ENCODE measurements at regions not wholly inside any gene's neighbourhood (a gene's known extent, or its start where the extent isn't known, plus 50 kb on each side); places are given as distances from the start of the nearest gene placed in this dataset.
A peak's percentile ranks its signal among the peaks of the same experiment; 100 is the strongest.

GRCh38 chr3:137100326-137100725 lies 142.5 kb downstream of the IL20RB start:
- no peak for DNase-seq
- H3K27me3 Mint-ChIP-seq, result peaks cover 9% of the 10 kb centered on the region
- POLR2A ChIA-PET, result no interaction called here
- ATAC-seq (ENCODE audit: low read depth), result no peak
- H3K27ac Mint-ChIP-seq, result no peak overlapping the region
- H3K9me3 Mint-ChIP-seq, result no peaks in the 10 kb centered on the region
- no peaks in the 10 kb centered on the region for H3K36me3 Mint-ChIP-seq
- H3K4me1 Mint-ChIP-seq, result no peaks in the 10 kb centered on the region
- H3K4me3 Mint-ChIP-seq, result no peak overlapping the region

GRCh38 chr3:137103739-137104138 lies 146.0 kb downstream of the IL20RB start:
- ATAC-seq (ENCODE audit: low read depth) (no peak), DNase-seq (no peak)
- Mint-ChIP-seq H3K4me3 (no peak overlapping the region), H3K27me3 (peaks cover 14% of the 10 kb centered on the region), H3K36me3 (no peaks in the 10 kb centered on the region), H3K9me3 (no peaks in the 10 kb centered on the region), H3K27ac (no peak overlapping the region), H3K4me1 (no peaks in the 10 kb centered on the region)
- POLR2A ChIA-PET, result no interaction called here

GRCh38 chr3:137105277-137105977 lies 147.6 kb downstream of the IL20RB start:
- peak; percentile 45 for ATAC-seq (ENCODE audit: low read depth)
- POLR2A ChIA-PET, result no interaction called here
- peaks cover 14% of the 10 kb centered on the region for H3K27me3 Mint-ChIP-seq
- no peaks in the 10 kb centered on the region for H3K36me3 Mint-ChIP-seq
- H3K4me3 Mint-ChIP-seq, result no peak overlapping the region
- no peak overlapping the region for H3K27ac Mint-ChIP-seq
- H3K9me3 Mint-ChIP-seq, result no peaks in the 10 kb centered on the region
- no peak for DNase-seq
- no peaks in the 10 kb centered on the region for H3K4me1 Mint-ChIP-seq

- Mint-ChIP-seq H3K4me1 (no peaks in the 10 kb centered on the region), H3K27me3 (peaks cover 13% of the 10 kb centered on the region), H3K27ac (no peak overlapping the region), H3K36me3 (no peaks in the 10 kb centered on the region), H3K4me3 (no peak overlapping the region), H3K9me3 (no peaks in the 10 kb centered on the region)
- POLR2A ChIA-PET, result no interaction called here
- ATAC-seq (ENCODE audit: low read depth) (no peak), DNase-seq (no peak)
Measured at GRCh38 chr3:137106612-137107240, 148.9 kb downstream of the IL20RB start.

GRCh38 chr3:137108699-137109440 lies 151.1 kb downstream of the IL20RB start:
- DNase-seq (no peak), ATAC-seq (ENCODE audit: low read depth) (no peak)
- Mint-ChIP-seq H3K27me3 (peaks cover 13% of the 10 kb centered on the region), H3K36me3 (no peaks in the 10 kb centered on the region), H3K4me3 (no peak overlapping the region), H3K27ac (no peak overlapping the region), H3K9me3 (no peaks in the 10 kb centered on the region), H3K4me1 (no peaks in the 10 kb centered on the region)
- POLR2A ChIA-PET, result interaction anchor here (0.6 kb wide), 1 partner anchor 503 kb away, joined by 3 read pairs; no protein-coding TSS in a partner anchor

- no peak overlapping the region for H3K4me3 Mint-ChIP-seq
- no peak overlapping the region for H3K27ac Mint-ChIP-seq
- no peaks in the 10 kb centered on the region for H3K36me3 Mint-ChIP-seq
- no peaks in the 10 kb centered on the region for H3K9me3 Mint-ChIP-seq
- H3K4me1 Mint-ChIP-seq, result no peaks in the 10 kb centered on the region
- peaks cover 13% of the 10 kb centered on the region for H3K27me3 Mint-ChIP-seq
- DNase-seq, result no peak
- no peak for ATAC-seq (ENCODE audit: low read depth)
- POLR2A ChIA-PET, result no interaction called here
Measured at GRCh38 chr3:137110392-137110996, 152.7 kb downstream of the IL20RB start.

- POLR2A ChIA-PET, result no interaction called here
- DNase-seq, result no peak
Measured at GRCh38 chr3:137111497-137111896, 153.7 kb downstream of the IL20RB start.

GRCh38 chr3:137116619-137117018 lies 158.8 kb downstream of the IL20RB start:
- Mint-ChIP-seq H3K4me3 (no peak overlapping the region), H3K36me3 (no peaks in the 10 kb centered on the region), H3K27me3 (peaks cover 8% of the 10 kb centered on the region), H3K9me3 (no peaks in the 10 kb centered on the region), H3K27ac (no peak overlapping the region), H3K4me1 (peaks cover 2% of the 10 kb centered on the region)
- ATAC-seq (ENCODE audit: low read depth) (no peak), DNase-seq (no peak)
- POLR2A ChIA-PET, result interaction anchor here (0.6 kb wide), 1 partner anchor 1051 kb away, joined by 3 read pairs; no protein-coding TSS in a partner anchor

More at GRCh38 chr3:137111497-137111896, 153.7 kb downstream of the IL20RB start:
- Mint-ChIP-seq H3K4me3 (no peak overlapping the region), H3K36me3 (no peaks in the 10 kb centered on the region), H3K4me1 (no peaks in the 10 kb centered on the region), H3K27ac (no peak overlapping the region), H3K9me3 (no peaks in the 10 kb centered on the region), H3K27me3 (peaks cover 9% of the 10 kb centered on the region)
- no peak for ATAC-seq (ENCODE audit: low read depth)

- Mint-ChIP-seq H3K27me3 (peaks cover 11% of the 10 kb centered on the region), H3K4me3 (no peak overlapping the region), H3K4me1 (peaks cover 2% of the 10 kb centered on the region), H3K27ac (no peak overlapping the region), H3K9me3 (no peaks in the 10 kb centered on the region), H3K36me3 (no peaks in the 10 kb centered on the region)
- POLR2A ChIA-PET, result no interaction called here
- DNase-seq (no peak), ATAC-seq (ENCODE audit: low read depth) (no peak)
Measured at GRCh38 chr3:137121704-137122314, 164.0 kb downstream of the IL20RB start.

- POLR2A ChIA-PET, result no interaction called here
- peaks cover 11% of the 10 kb centered on the region for H3K27me3 Mint-ChIP-seq
- no peaks in the 10 kb centered on the region for H3K9me3 Mint-ChIP-seq
- DNase-seq (no peak), ATAC-seq (ENCODE audit: low read depth) (peak; percentile 52)
- H3K4me3 Mint-ChIP-seq, result no peak overlapping the region
- H3K27ac Mint-ChIP-seq, result no peak overlapping the region
- H3K36me3 Mint-ChIP-seq, result no peaks in the 10 kb centered on the region
- peaks cover 3% of the 10 kb centered on the region for H3K4me1 Mint-ChIP-seq
Measured at GRCh38 chr3:137131081-137131480, 173.3 kb downstream of the IL20RB start.

GRCh38 chr3:137134431-137134830 lies 176.6 kb downstream of the IL20RB start:
- H3K27ac Mint-ChIP-seq, result no peak overlapping the region
- no peaks in the 10 kb centered on the region for H3K9me3 Mint-ChIP-seq
- H3K36me3 Mint-ChIP-seq, result no peaks in the 10 kb centered on the region
- H3K27me3 Mint-ChIP-seq, result peaks cover 8% of the 10 kb centered on the region
- POLR2A ChIA-PET, result no interaction called here
- H3K4me1 Mint-ChIP-seq, result peaks cover 3% of the 10 kb centered on the region
- DNase-seq (no peak), ATAC-seq (ENCODE audit: low read depth) (no peak)
- no peak overlapping the region for H3K4me3 Mint-ChIP-seq

GRCh38 chr3:137148406-137148805 lies 190.6 kb downstream of the IL20RB start:
- Mint-ChIP-seq H3K4me1 (no peaks in the 10 kb centered on the region), H3K4me3 (no peak overlapping the region), H3K9me3 (no peaks in the 10 kb centered on the region), H3K36me3 (no peaks in the 10 kb centered on the region), H3K27me3 (peaks cover 12% of the 10 kb centered on the region), H3K27ac (no peak overlapping the region)
- ATAC-seq (ENCODE audit: low read depth) (no peak), DNase-seq (no peak)
- POLR2A ChIA-PET, result no interaction called here

- no peaks in the 10 kb centered on the region for H3K4me1 Mint-ChIP-seq
- POLR2A ChIA-PET, result no interaction called here
Measured at GRCh38 chr3:137148917-137149316, 191.1 kb downstream of the IL20RB start.

More at GRCh38 chr3:137148917-137149316, 191.1 kb downstream of the IL20RB start:
- H3K36me3 Mint-ChIP-seq, result no peaks in the 10 kb centered on the region
- DNase-seq, result no peak
- no peaks in the 10 kb centered on the region for H3K9me3 Mint-ChIP-seq
- no peak overlapping the region for H3K4me3 Mint-ChIP-seq
- H3K27ac Mint-ChIP-seq, result no peak overlapping the region
- H3K27me3 Mint-ChIP-seq, result peaks cover 9% of the 10 kb centered on the region
- no peak for ATAC-seq (ENCODE audit: low read depth)

Measured in activated naive CD8-positive, alpha-beta T cell treated with anti-CD3 and anti-CD28 coated beads, Interleukin-2, amount 10 ng/mL, durations not matched to agents 7 days and 5 days (primary cell).